Loucy (cell line): ENCODE measurements at regions not wholly inside any gene's neighbourhood (a gene's known extent, or its start where the extent isn't known, plus 50 kb on each side); places are given as distances from the start of the nearest gene placed in this dataset.

Experiments used
- H2AFZ ChIP-seq: fragments of 200-600 bp; sonication (generic); 2 replicates; pipeline ENCODE4 v1.6.0; 2016; ENCODE audit warnings: antibody characterized with exemption, mild to moderate bottlenecking, low read length, moderate library complexity
- H3F3A ChIP-seq: fragments of 200-600 bp; 2 replicates; pipeline ENCODE4 v1.6.0; 2016; ENCODE audit warnings: antibody characterized with exemption, low read depth, mild to moderate bottlenecking
- H3K27me3 ChIP-seq: fragments of 200-600 bp; sonication (generic); 2 replicates; pipeline ENCODE4 v1.6.1; 2014; ENCODE audit warnings: low read length, mild to moderate bottlenecking; ENCODE audit not compliant: insufficient read depth, poor library complexity, severe bottlenecking
- H3K36me3 ChIP-seq: fragments of 200-600 bp; sonication (generic); 2 replicates; pipeline ENCODE4 v1.6.1; 2016; ENCODE audit warnings: low read length; ENCODE audit not compliant: insufficient read depth
- H3K4me1 ChIP-seq: fragments of 200-600 bp; sonication (generic); 2 replicates; pipeline ENCODE4 v1.5.1; 2014; ENCODE audit warnings: low read length, mild to moderate bottlenecking; ENCODE audit not compliant: insufficient read depth, poor library complexity, severe bottlenecking
- H3K4me2 ChIP-seq: fragments of 200-600 bp; sonication (generic); 2 replicates; pipeline ENCODE4 v1.6.0; 2014; ENCODE audit warnings: antibody characterized with exemption, low read length, low read depth, mild to moderate bottlenecking; ENCODE audit not compliant: poor library complexity, severe bottlenecking
- H3K4me3 ChIP-seq: fragments of 200-600 bp; sonication (generic); 2 replicates; pipeline ENCODE4 v1.5.1; 2014; ENCODE audit warnings: low read length, mild to moderate bottlenecking, mixed read lengths; ENCODE audit not compliant: poor library complexity, severe bottlenecking
- H3K79me2 ChIP-seq: fragments of 200-600 bp; sonication (generic); 2 replicates; pipeline ENCODE4 v1.6.1; 2014; ENCODE audit warnings: low read length; ENCODE audit not compliant: insufficient read depth
- H3K9ac ChIP-seq: fragments of 200-600 bp; sonication (generic); 2 replicates; pipeline ENCODE4 v1.6.0; 2014; ENCODE audit warnings: mild to moderate bottlenecking, low read depth, low read length, moderate library complexity; ENCODE audit not compliant: poor library complexity, severe bottlenecking
- H3K9me2 ChIP-seq: fragments of 200-600 bp; sonication (generic); replicated peaks from 2 replicates; pipeline ENCODE4 v1.6.1; 2016; ENCODE audit warnings: low read depth, low read length, mixed read lengths
- H3K9me3 ChIP-seq: fragments of 200-600 bp; sonication (generic); 2 replicates; pipeline ENCODE4 v1.6.1; 2014; ENCODE audit warnings: mild to moderate bottlenecking, antibody characterized with exemption, low read length, low read depth; ENCODE audit not compliant: insufficient read depth
- H4K20me1 ChIP-seq: fragments of 200-600 bp; sonication (generic); 2 replicates; pipeline ENCODE4 v1.6.0; 2014; ENCODE audit warnings: antibody characterized with exemption, low read length, mild to moderate bottlenecking; ENCODE audit not compliant: insufficient read depth, poor library complexity, severe bottlenecking
- EZH2phosphoT487 ChIP-seq: fragments of 200-600 bp; IDR thresholded peaks from 2 replicates; pipeline ENCODE4 v1.6.1; 2018; ENCODE audit warnings: antibody characterized with exemption, mild to moderate bottlenecking, moderate library complexity, borderline replicate concordance
- TF ChIP-seq, protein P1 (sequence below): fragments of 200-600 bp; sonication (generic); conservative IDR thresholded peaks from 2 replicates; pipeline ENCODE4 v1.5.1; 2014; ENCODE audit warnings: mild to moderate bottlenecking, antibody characterized with exemption, low read length

- no peaks in the 10 kb centered on the region for H3K9me3 ChIP-seq
- H3K4me2 ChIP-seq = no peak overlapping the region
- H3K4me1 ChIP-seq = no peaks in the 10 kb centered on the region
- no peaks in the 10 kb centered on the region for H4K20me1 ChIP-seq
- TF ChIP-seq EZH2phosphoT487 = no peak
- TF ChIP-seq, protein P1, sequence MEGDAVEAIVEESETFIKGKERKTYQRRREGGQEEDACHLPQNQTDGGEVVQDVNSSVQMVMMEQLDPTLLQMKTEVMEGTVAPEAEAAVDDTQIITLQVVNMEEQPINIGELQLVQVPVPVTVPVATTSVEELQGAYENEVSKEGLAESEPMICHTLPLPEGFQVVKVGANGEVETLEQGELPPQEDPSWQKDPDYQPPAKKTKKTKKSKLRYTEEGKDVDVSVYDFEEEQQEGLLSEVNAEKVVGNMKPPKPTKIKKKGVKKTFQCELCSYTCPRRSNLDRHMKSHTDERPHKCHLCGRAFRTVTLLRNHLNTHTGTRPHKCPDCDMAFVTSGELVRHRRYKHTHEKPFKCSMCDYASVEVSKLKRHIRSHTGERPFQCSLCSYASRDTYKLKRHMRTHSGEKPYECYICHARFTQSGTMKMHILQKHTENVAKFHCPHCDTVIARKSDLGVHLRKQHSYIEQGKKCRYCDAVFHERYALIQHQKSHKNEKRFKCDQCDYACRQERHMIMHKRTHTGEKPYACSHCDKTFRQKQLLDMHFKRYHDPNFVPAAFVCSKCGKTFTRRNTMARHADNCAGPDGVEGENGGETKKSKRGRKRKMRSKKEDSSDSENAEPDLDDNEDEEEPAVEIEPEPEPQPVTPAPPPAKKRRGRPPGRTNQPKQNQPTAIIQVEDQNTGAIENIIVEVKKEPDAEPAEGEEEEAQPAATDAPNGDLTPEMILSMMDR = no peak
- no peak overlapping the region for H2AFZ ChIP-seq
- H3F3A ChIP-seq = no peaks in the 10 kb centered on the region
- H3K9ac ChIP-seq = no peak overlapping the region
- no peak overlapping the region for H3K4me3 ChIP-seq
- no peaks in the 10 kb centered on the region for H3K79me2 ChIP-seq
- no peaks in the 10 kb centered on the region for H3K36me3 ChIP-seq
- H3K27me3 ChIP-seq = no peaks in the 10 kb centered on the region
- no peaks in the 10 kb centered on the region for H3K9me2 ChIP-seq
Observed at GRCh38 chr4:26120098-26120825, 200.6 kb upstream of the RBPJ start.

GRCh38 chr4:26122690-26123089, 198.1 kb upstream of the RBPJ start:
- Histone ChIP-seq H3K4me1 (no peaks in the 10 kb centered on the region), H3K9me3 (no peaks in the 10 kb centered on the region), H3K4me2 (no peak overlapping the region), H2AFZ (no peak overlapping the region), H3K9ac (no peak overlapping the region), H3K9me2 (no peaks in the 10 kb centered on the region), H3K36me3 (no peaks in the 10 kb centered on the region), H3K27me3 (no peaks in the 10 kb centered on the region), H3K79me2 (no peaks in the 10 kb centered on the region), H4K20me1 (no peaks in the 10 kb centered on the region), H3K4me3 (no peak overlapping the region), H3F3A (no peaks in the 10 kb centered on the region)
- TF ChIP-seq EZH2phosphoT487 = no peak
- TF ChIP-seq, protein P1 = no peak

- Histone ChIP-seq H3K79me2 (no peaks in the 10 kb centered on the region), H4K20me1 (no peaks in the 10 kb centered on the region), H3K4me3 (no peak overlapping the region), H2AFZ (no peak overlapping the region), H3K9me3 (no peaks in the 10 kb centered on the region), H3K4me2 (no peak overlapping the region), H3K36me3 (no peaks in the 10 kb centered on the region), H3K27me3 (no peaks in the 10 kb centered on the region), H3F3A (no peaks in the 10 kb centered on the region), H3K9ac (no peak overlapping the region), H3K4me1 (no peaks in the 10 kb centered on the region), H3K9me2 (no peaks in the 10 kb centered on the region)
- TF ChIP-seq, protein P1 = no peak
- TF ChIP-seq EZH2phosphoT487 = no peak
Observed at GRCh38 chr4:26124753-26125321, 196.0 kb upstream of the RBPJ start.
